GM18951 (cell line): ENCODE measurements at regions not wholly inside any gene's neighbourhood (a gene's known extent, or its start where the extent isn't known, plus 50 kb on each side); places are given as distances from the start of the nearest gene placed in this dataset.

Experiments
- POLR2A ChIP-seq: IDR thresholded peaks from 4 replicates; pipeline ENCODE4 v1.6.1; 2011; ENCODE audit warnings: mild to moderate bottlenecking; ENCODE audit not compliant: insufficient read length, insufficient read depth; ENCODE audit errors: extremely low read depth
- in situ Hi-C: fragments of 300-500 bp; cut with MboI; formaldehyde crosslinking; loops from one replicate; pipeline ENCODE4 v1.12.0; 2022; ENCODE audit warnings: low sequenced_read_pairs, mixed read lengths, inconsistent platforms; ENCODE audit not compliant: unreplicated experiment

GRCh38 chr14:62632771-62633170, 412.5 kb downstream of the KCNH5 start:
- in situ Hi-C loops = no loop called here

GRCh38 chr14:62645649-62646048, 399.6 kb downstream of the KCNH5 start:
- in situ Hi-C loops = no loop called here
- TF ChIP-seq POLR2A = no peak

More at GRCh38 chr14:62632771-62633170, 412.5 kb downstream of the KCNH5 start:
- no peak for TF ChIP-seq POLR2A
